Neural cell (in vitro differentiated cells): ENCODE measurements at regions not wholly inside any gene's neighbourhood (a gene's known extent, or its start where the extent isn't known, plus 50 kb on each side); places are given as distances from the start of the nearest gene placed in this dataset.

ENCODE experiments used
- TF ChIP-seq, protein P1 (sequence below): fragments of 450-650 bp; IDR thresholded peaks from 2 replicates; pipeline ENCODE4 v1.5.1; 2014; ENCODE audit warnings: antibody characterized with exemption, mild to moderate bottlenecking, moderate library complexity; ENCODE audit not compliant: poor library complexity, severe bottlenecking
- TF ChIP-seq, protein P2 (sequence below): IDR thresholded peaks from 2 replicates; pipeline ENCODE4 v1.6.1; 2012; ENCODE audit warnings: borderline replicate concordance

DNA sequence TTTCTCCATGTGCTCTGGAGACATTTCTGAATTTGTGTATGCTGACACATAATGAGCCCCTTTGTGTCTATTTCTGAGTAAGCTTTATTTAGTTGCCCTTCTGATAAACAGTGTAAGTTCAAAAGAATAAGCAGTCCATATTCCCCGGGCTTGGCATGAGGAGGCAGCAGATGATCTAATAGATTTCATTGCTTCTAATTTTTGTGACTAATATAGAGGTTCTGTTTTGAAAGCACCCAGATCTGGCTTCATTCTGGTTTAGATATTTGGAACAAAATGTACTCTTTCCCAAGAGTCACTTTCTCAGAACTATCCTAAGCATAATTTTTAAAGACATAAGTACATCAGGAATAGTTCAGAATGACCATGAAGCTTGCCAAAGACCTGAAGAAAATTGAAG lies 290.9 kb downstream of the BTG1 start:
- TF ChIP-seq, protein P1, sequence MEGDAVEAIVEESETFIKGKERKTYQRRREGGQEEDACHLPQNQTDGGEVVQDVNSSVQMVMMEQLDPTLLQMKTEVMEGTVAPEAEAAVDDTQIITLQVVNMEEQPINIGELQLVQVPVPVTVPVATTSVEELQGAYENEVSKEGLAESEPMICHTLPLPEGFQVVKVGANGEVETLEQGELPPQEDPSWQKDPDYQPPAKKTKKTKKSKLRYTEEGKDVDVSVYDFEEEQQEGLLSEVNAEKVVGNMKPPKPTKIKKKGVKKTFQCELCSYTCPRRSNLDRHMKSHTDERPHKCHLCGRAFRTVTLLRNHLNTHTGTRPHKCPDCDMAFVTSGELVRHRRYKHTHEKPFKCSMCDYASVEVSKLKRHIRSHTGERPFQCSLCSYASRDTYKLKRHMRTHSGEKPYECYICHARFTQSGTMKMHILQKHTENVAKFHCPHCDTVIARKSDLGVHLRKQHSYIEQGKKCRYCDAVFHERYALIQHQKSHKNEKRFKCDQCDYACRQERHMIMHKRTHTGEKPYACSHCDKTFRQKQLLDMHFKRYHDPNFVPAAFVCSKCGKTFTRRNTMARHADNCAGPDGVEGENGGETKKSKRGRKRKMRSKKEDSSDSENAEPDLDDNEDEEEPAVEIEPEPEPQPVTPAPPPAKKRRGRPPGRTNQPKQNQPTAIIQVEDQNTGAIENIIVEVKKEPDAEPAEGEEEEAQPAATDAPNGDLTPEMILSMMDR = no peak
- TF ChIP-seq, protein P2, sequence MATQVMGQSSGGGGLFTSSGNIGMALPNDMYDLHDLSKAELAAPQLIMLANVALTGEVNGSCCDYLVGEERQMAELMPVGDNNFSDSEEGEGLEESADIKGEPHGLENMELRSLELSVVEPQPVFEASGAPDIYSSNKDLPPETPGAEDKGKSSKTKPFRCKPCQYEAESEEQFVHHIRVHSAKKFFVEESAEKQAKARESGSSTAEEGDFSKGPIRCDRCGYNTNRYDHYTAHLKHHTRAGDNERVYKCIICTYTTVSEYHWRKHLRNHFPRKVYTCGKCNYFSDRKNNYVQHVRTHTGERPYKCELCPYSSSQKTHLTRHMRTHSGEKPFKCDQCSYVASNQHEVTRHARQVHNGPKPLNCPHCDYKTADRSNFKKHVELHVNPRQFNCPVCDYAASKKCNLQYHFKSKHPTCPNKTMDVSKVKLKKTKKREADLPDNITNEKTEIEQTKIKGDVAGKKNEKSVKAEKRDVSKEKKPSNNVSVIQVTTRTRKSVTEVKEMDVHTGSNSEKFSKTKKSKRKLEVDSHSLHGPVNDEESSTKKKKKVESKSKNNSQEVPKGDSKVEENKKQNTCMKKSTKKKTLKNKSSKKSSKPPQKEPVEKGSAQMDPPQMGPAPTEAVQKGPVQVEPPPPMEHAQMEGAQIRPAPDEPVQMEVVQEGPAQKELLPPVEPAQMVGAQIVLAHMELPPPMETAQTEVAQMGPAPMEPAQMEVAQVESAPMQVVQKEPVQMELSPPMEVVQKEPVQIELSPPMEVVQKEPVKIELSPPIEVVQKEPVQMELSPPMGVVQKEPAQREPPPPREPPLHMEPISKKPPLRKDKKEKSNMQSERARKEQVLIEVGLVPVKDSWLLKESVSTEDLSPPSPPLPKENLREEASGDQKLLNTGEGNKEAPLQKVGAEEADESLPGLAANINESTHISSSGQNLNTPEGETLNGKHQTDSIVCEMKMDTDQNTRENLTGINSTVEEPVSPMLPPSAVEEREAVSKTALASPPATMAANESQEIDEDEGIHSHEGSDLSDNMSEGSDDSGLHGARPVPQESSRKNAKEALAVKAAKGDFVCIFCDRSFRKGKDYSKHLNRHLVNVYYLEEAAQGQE = no peak
